ENCODE measurements at regions not wholly inside any gene's neighbourhood (a gene's known extent, or its start where the extent isn't known, plus 50 kb on each side); places are given as distances from the start of the nearest gene placed in this dataset.

GRCh38 chr14:40269436-40269835, 837.2 kb upstream of the FBXO33 start:
- no peaks in the 10 kb centered on the region for H4K20me1 ChIP-seq (ENCODE audit: insufficient read depth)
- peak overlapping the region; percentile 66 for H3K27ac ChIP-seq (ENCODE audit: low read length)
- H3F3A ChIP-seq (ENCODE audit: insufficient read depth, low read length, poor library complexity, severe bottlenecking): no peaks in the 10 kb centered on the region
- TF ChIP-seq POLR2AphosphoS5 (IDR thresholded peaks at IDR 0.05) (peak; percentile 69), TAF1 (IDR thresholded peaks at IDR 0.05; ENCODE audit: low read depth) (no peak), REST (IDR thresholded peaks at IDR 0.05; ENCODE audit: borderline replicate concordance) (no peak), RAD21 (conservative IDR thresholded peaks at IDR 0.05) (no peak), MXI1 (conservative IDR thresholded peaks at IDR 0.05; ENCODE audit: poor library complexity, severe bottlenecking) (no peak), EZH2 (IDR thresholded peaks at IDR 0.05; ENCODE audit: borderline replicate concordance, insufficient read depth, low read length, poor library complexity, severe bottlenecking) (no peak), EP300 (conservative IDR thresholded peaks at IDR 0.05; ENCODE audit: poor library complexity, severe bottlenecking) (peak; percentile 84), CTCF (IDR thresholded peaks at IDR 0.05; ENCODE audit: poor library complexity, severe bottlenecking) (no peak)
- H3K9me2 ChIP-seq (ENCODE audit: insufficient read depth, low read length): no peaks in the 10 kb centered on the region
- H3K4me2 ChIP-seq (ENCODE audit: low read length): peak overlapping the region; percentile 3
- no peaks in the 10 kb centered on the region for H3K36me3 ChIP-seq (ENCODE audit: insufficient read depth, low read length)
- H3K9me3 ChIP-seq (ENCODE audit: low read length): no peaks in the 10 kb centered on the region
- no peaks in the 10 kb centered on the region for H3K79me2 ChIP-seq (replicated peaks; ENCODE audit: insufficient read depth, low read length)
- no peak overlapping the region for H3K9ac ChIP-seq (ENCODE audit: low read length)
- no peaks in the 10 kb centered on the region for H3K27me3 ChIP-seq (ENCODE audit: insufficient read depth, low read depth, low read length)
- peak overlapping the region; percentile 17 for H3K4me3 ChIP-seq (ENCODE audit: low read length)
- no peak overlapping the region for H2AFZ ChIP-seq (ENCODE audit: low read depth, low read length)

- Histone ChIP-seq H3F3A (ENCODE audit: insufficient read depth, low read length, poor library complexity, severe bottlenecking) (no peaks in the 10 kb centered on the region), H3K27ac (ENCODE audit: low read length) (peak overlapping the region; percentile 66), H3K9me3 (ENCODE audit: low read length) (no peaks in the 10 kb centered on the region), H3K4me3 (ENCODE audit: low read length) (no peak overlapping the region), H3K4me2 (ENCODE audit: low read length) (no peak overlapping the region), H3K9me2 (ENCODE audit: insufficient read depth, low read length) (no peaks in the 10 kb centered on the region), H4K20me1 (ENCODE audit: insufficient read depth) (no peaks in the 10 kb centered on the region), H3K27me3 (ENCODE audit: insufficient read depth, low read depth, low read length) (no peaks in the 10 kb centered on the region), H3K36me3 (ENCODE audit: insufficient read depth, low read length) (no peaks in the 10 kb centered on the region), H3K9ac (ENCODE audit: low read length) (no peak overlapping the region), H3K79me2 (replicated peaks; ENCODE audit: insufficient read depth, low read length) (no peaks in the 10 kb centered on the region), H2AFZ (ENCODE audit: low read depth, low read length) (no peak overlapping the region)
- no peak for TF ChIP-seq MXI1 (conservative IDR thresholded peaks at IDR 0.05; ENCODE audit: poor library complexity, severe bottlenecking)
These were observed 836.0 kb upstream of the FBXO33 start for GRCh38 chr14:40268236-40268635.

- Histone ChIP-seq H3K27ac (ENCODE audit: low read length) (no peak overlapping the region), H3K9me3 (ENCODE audit: low read length) (no peaks in the 10 kb centered on the region), H3K27me3 (ENCODE audit: insufficient read depth, low read depth, low read length) (no peaks in the 10 kb centered on the region), H3F3A (ENCODE audit: insufficient read depth, low read length, poor library complexity, severe bottlenecking) (no peaks in the 10 kb centered on the region), H3K36me3 (ENCODE audit: insufficient read depth, low read length) (no peaks in the 10 kb centered on the region), H2AFZ (ENCODE audit: low read depth, low read length) (no peak overlapping the region), H4K20me1 (ENCODE audit: insufficient read depth) (no peaks in the 10 kb centered on the region), H3K4me3 (ENCODE audit: low read length) (no peak overlapping the region), H3K9me2 (ENCODE audit: insufficient read depth, low read length) (no peaks in the 10 kb centered on the region), H3K4me2 (ENCODE audit: low read length) (no peak overlapping the region), H3K79me2 (replicated peaks; ENCODE audit: insufficient read depth, low read length) (no peaks in the 10 kb centered on the region), H3K9ac (ENCODE audit: low read length) (no peak overlapping the region)
- TF ChIP-seq TAF1 (IDR thresholded peaks at IDR 0.05; ENCODE audit: low read depth): no peak
- no peak for TF ChIP-seq POLR2AphosphoS5 (IDR thresholded peaks at IDR 0.05)
- no peak for TF ChIP-seq RAD21 (conservative IDR thresholded peaks at IDR 0.05)
- no peak for TF ChIP-seq REST (IDR thresholded peaks at IDR 0.05; ENCODE audit: borderline replicate concordance)
- TF ChIP-seq EZH2 (IDR thresholded peaks at IDR 0.05; ENCODE audit: borderline replicate concordance, insufficient read depth, low read length, poor library complexity, severe bottlenecking): no peak
- TF ChIP-seq MXI1 (conservative IDR thresholded peaks at IDR 0.05; ENCODE audit: poor library complexity, severe bottlenecking): no peak
- TF ChIP-seq SMC3 (conservative IDR thresholded peaks at IDR 0.05; ENCODE audit: poor library complexity): no peak
- TF ChIP-seq EP300 (conservative IDR thresholded peaks at IDR 0.05; ENCODE audit: poor library complexity, severe bottlenecking): no peak
- TF ChIP-seq CTCF (IDR thresholded peaks at IDR 0.05; ENCODE audit: poor library complexity, severe bottlenecking): no peak
These were observed 832.9 kb upstream of the FBXO33 start for GRCh38 chr14:40265096-40265495.

All from neural cell (in vitro differentiated cells).